K562 (cell line): ENCODE measurements at regions not wholly inside any gene's neighbourhood (a gene's known extent, or its start where the extent isn't known, plus 50 kb on each side); places are given as distances from the start of the nearest gene placed in this dataset.

ENCODE experiments used
- ATAC-seq: fragments of 200-7000 bp; cut with Tn5 transposase; 3 replicates; pipeline ENCODE4 v1.9.1; 2020; ENCODE audit warnings: moderate library complexity
- BruUV-seq: library from RNA; stranded (reverse); fragments of 400-500 nt; replicated peaks from 2 replicates; lab custom pipeline; 2021; lab: Mats Ljungman, UMichigan
- CTCF ChIA-PET: fragments of 300-600 bp; formaldehyde crosslinking; extraction: SDS; loops from one replicate; lab custom pipeline; 2021; ENCODE audit warnings: low intra/inter-chr PET ratio; lab: Yijun Ruan, JAX
- POLR2A ChIA-PET: fragments of 300-600, 350-650 bp; sonication (Branson Sonifier 250); formaldehyde crosslinking; extraction: SDS; loops from one replicate; lab custom pipeline; 2021; ENCODE audit warnings: antibody characterized with exemption, inconsistent platforms; lab: Yijun Ruan, JAX
- DNase-seq, 4 experiments: peaks; one replicate each; pipeline versions ENCODE4 v3.0.0 to v3.0.0-alpha.2; 2011 to 2018; ENCODE audit warnings: low spot score in 3 of 4, mixed read lengths in 3 of 4; ENCODE audit errors: extremely low read depth in 1 of 4
- FAIRE-seq: peaks from 2 replicates; lab custom pipeline; 2011; peaks lifted over from hg19 to GRCh38; lab: Jason Lieb, UNC
- H2AFZ ChIP-seq: 2 replicates; pipeline ENCODE4 v1.6.0; 2011; ENCODE audit warnings: low read depth, low read length, control low read depth, inconsistent platforms
- H3K27ac ChIP-seq: fragments of 200-600 bp; 3 replicates; pipeline ENCODE4 v1.8.0; 2011; ENCODE audit warnings: low read depth, mild to moderate bottlenecking, control low read depth, inconsistent platforms, low read length, moderate library complexity, mixed read lengths; ENCODE audit errors: extremely low read depth
- H3K27me3 ChIP-seq, 2 experiments: fragments of 300-600 bp in 1 of 2; 2 replicates in 1 of 2; 3 replicates in 1 of 2; pipeline versions ENCODE4 v1.6.0 to v1.8.0; 2011; ENCODE audit warnings: inconsistent platforms in 2 of 2, low read length in 2 of 2, mild to moderate bottlenecking in 1 of 2, mixed read lengths in 1 of 2, moderate library complexity in 1 of 2; ENCODE audit not compliant: control insufficient read depth in 2 of 2, insufficient read depth in 2 of 2
- H3K36me3 ChIP-seq: fragments of 300-600 bp; 3 replicates; pipeline ENCODE4 v1.8.0; 2011; ENCODE audit warnings: mild to moderate bottlenecking, low read length, inconsistent platforms; ENCODE audit not compliant: control insufficient read depth, insufficient read depth
- H3K4me1 ChIP-seq, 2 experiments: fragments of 200-600 bp in 1 of 2; replicated peaks in 1 of 2; 2 replicates in 1 of 2; 3 replicates in 1 of 2; pipeline versions ENCODE4 v1.5.1 to v1.8.0; 2011; ENCODE audit warnings: inconsistent platforms in 2 of 2, low read length in 2 of 2, mild to moderate bottlenecking in 1 of 2, mixed read lengths in 1 of 2, moderate library complexity in 1 of 2; ENCODE audit not compliant: control insufficient read depth in 2 of 2, insufficient read depth in 2 of 2
- H3K4me2 ChIP-seq: 2 replicates; pipeline ENCODE4 v1.6.1; 2011; ENCODE audit warnings: low read length, control low read depth, inconsistent platforms, mixed read lengths; ENCODE audit not compliant: insufficient read depth
- H3K4me3 ChIP-seq: fragments of 200-600 bp; sonication (generic), shearing (Covaris generic); 2 replicates; pipeline ENCODE4 v1.5.1; 2016; ENCODE audit warnings: control low read depth, inconsistent platforms
- H3K79me2 ChIP-seq: fragments of 200-600 bp; 3 replicates; pipeline ENCODE4 v1.8.0; 2011; ENCODE audit warnings: low read length, inconsistent platforms; ENCODE audit not compliant: control insufficient read depth, insufficient read depth
- H3K9ac ChIP-seq, 2 experiments: 2 replicates each; pipeline versions ENCODE4 v1.6.0 to v1.6.1; 2011; ENCODE audit warnings: low read depth in 2 of 2, low read length in 2 of 2, control low read depth in 1 of 2, inconsistent platforms in 1 of 2, mild to moderate bottlenecking in 1 of 2, mixed read lengths in 1 of 2; ENCODE audit not compliant: insufficient read depth in 1 of 2
- H3K9me1 ChIP-seq: one replicate; pipeline ENCODE4 v1.6.0; 2011; ENCODE audit warnings: inconsistent platforms, mild to moderate bottlenecking, low read length, moderate library complexity; ENCODE audit not compliant: control insufficient read depth, insufficient read depth
- H3K9me3 ChIP-seq: replicated peaks from 2 replicates; pipeline ENCODE4 v1.5.1; 2011; ENCODE audit warnings: low read depth, low read length, inconsistent platforms; ENCODE audit not compliant: control insufficient read depth, insufficient read depth
- H4K20me1 ChIP-seq: replicated peaks from 2 replicates; pipeline ENCODE4 v1.6.1; 2011; ENCODE audit warnings: low read length, inconsistent platforms, mixed read lengths; ENCODE audit not compliant: control insufficient read depth, insufficient read depth
- BDP1 ChIP-seq: IDR thresholded peaks from 3 replicates; pipeline ENCODE4 v1.6.1; 2011; ENCODE audit not compliant: insufficient read length, insufficient read depth
- BHLHE40 ChIP-seq: IDR thresholded peaks from 2 replicates; pipeline ENCODE4 v1.6.1; 2011; ENCODE audit warnings: low read length, improper control_type of control experiment
- ELF4 ChIP-seq: fragments of 450-650 bp; formaldehyde crosslinking; IDR thresholded peaks from 2 replicates; pipeline ENCODE4 v1.4.0; 2022; ENCODE audit warnings: missing genetic modification characterization
- ETV6 ChIP-seq, 3 experiments: fragments of 150-350 bp in 1 of 3; sonication (generic) in 1 of 3; formaldehyde crosslinking in 1 of 3; IDR thresholded peaks; 2 replicates each; pipeline versions ENCODE4 v1.6.1 to v1.8.0; 2014 to 2022; ENCODE audit warnings: borderline replicate concordance in 2 of 3, low read depth in 2 of 3, antibody characterized with exemption in 1 of 3, low read length in 1 of 3, mild to moderate bottlenecking in 1 of 3, missing genetic modification reagents in 1 of 3
- FOXJ3 ChIP-seq: sonication (generic); formaldehyde crosslinking; IDR thresholded peaks from 2 replicates; pipeline ENCODE4 v1.4.0; 2020; ENCODE audit warnings: mild to moderate bottlenecking, missing genetic modification reagents
- HDAC1 ChIP-seq, 2 experiments: fragments of 450-650 bp; IDR thresholded peaks; 2 replicates each; pipeline ENCODE4 v1.6.1; 2016 to 2017; ENCODE audit warnings: inconsistent platforms in 1 of 2, mild to moderate bottlenecking in 1 of 2, moderate library complexity in 1 of 2
- IRF9 ChIP-seq: fragments of 450-650 bp; IDR thresholded peaks from 2 replicates; pipeline ENCODE4 v1.6.1; 2016; ENCODE audit warnings: missing biosample characterization, missing genetic modification characterization
- KLF6 ChIP-seq: fragments of 250-450 bp; sonication (Bioruptor Pico); IDR thresholded peaks from 2 replicates; pipeline ENCODE4 v1.4.0; 2020; ENCODE audit warnings: mild to moderate bottlenecking, moderate library complexity, borderline replicate concordance
- MTA1 ChIP-seq: fragments of 450-650 bp; IDR thresholded peaks from 2 replicates; pipeline ENCODE4 v1.6.1; 2017; ENCODE audit warnings: borderline replicate concordance
- POLR3A ChIP-seq: IDR thresholded peaks from 2 replicates; pipeline ENCODE4 v1.6.1; 2011; ENCODE audit warnings: borderline replicate concordance, mild to moderate bottlenecking, moderate library complexity; ENCODE audit not compliant: insufficient read length, insufficient read depth; ENCODE audit errors: extremely low read depth
- RBM14 ChIP-seq: fragments of 200-400 bp; formaldehyde crosslinking; IDR thresholded peaks from 2 replicates; pipeline ENCODE4 v1.6.1; 2018; ENCODE audit warnings: low read depth, mild to moderate bottlenecking, low read length, moderate library complexity, borderline replicate concordance; ENCODE audit not compliant: insufficient read depth
- RBM25 ChIP-seq: fragments of 200-400 bp; formaldehyde crosslinking; IDR thresholded peaks from 2 replicates; pipeline ENCODE4 v1.6.1; 2018; ENCODE audit warnings: low read length, low read depth, moderate library complexity; ENCODE audit not compliant: severe bottlenecking
- SMAD3 ChIP-seq: fragments of 450-650 bp; formaldehyde crosslinking; conservative IDR thresholded peaks from 2 replicates; pipeline ENCODE4 v1.4.0; 2020; ENCODE audit warnings: mild to moderate bottlenecking
- STAT5A ChIP-seq: IDR thresholded peaks from 2 replicates; pipeline ENCODE4 v1.6.1; 2012; ENCODE audit warnings: low read length, inconsistent platforms, borderline replicate concordance
- ZHX1 ChIP-seq: fragments of 150-350 bp; conservative IDR thresholded peaks from 2 replicates; pipeline ENCODE4 v1.6.1; 2014; ENCODE audit warnings: low read length
- ZSCAN29 ChIP-seq: fragments of 450-650 bp; IDR thresholded peaks from 2 replicates; pipeline ENCODE4 v1.6.1; 2017
- WGBS: fragments of 100-300 bp; shearing (Covaris generic); methylation state at CpG from one replicate; pipeline ENCODE4 v1.1.6; 2016; ENCODE audit warnings: low coverage, mixed read lengths; ENCODE audit not compliant: insufficient coverage; ENCODE audit errors: missing lambda C conversion rate; 5-methylcytosine and 5-hydroxymethylcytosine counted together
- in situ Hi-C: fragments of 300-500 bp; cut with MboI; formaldehyde crosslinking; loops from 4 replicates; pipeline ENCODE4 v1.15.0; 2018; ENCODE audit warnings: inconsistent platforms, mixed read lengths
- intact Hi-C: fragments of 100-400 bp; cut with micrococcal nuclease; formaldehyde crosslinking; loops from 2 replicates; pipeline ENCODE4 v1.14.2; 2022

GRCh38 chr14:22008766-22009165 is 335.1 kb upstream of the OR4E1 start:
- H3K9ac ChIP-seq = no peak overlapping the region
- no peak overlapping the region for H3K4me2 ChIP-seq
- 0% methylated on average over 1 of the region's 1 CpG for WGBS
- H3K27me3 ChIP-seq = no peaks in the 10 kb centered on the region
- no peak overlapping the region for H3K4me3 ChIP-seq
- ChIA-PET CTCF (no interaction called here), POLR2A (interaction anchor here (1.6 kb wide), 1 partner anchor 10 kb away, joined by 6 read pairs; no protein-coding TSS in a partner anchor)
- no peaks in the 10 kb centered on the region for H3K4me1 ChIP-seq
- no peak overlapping the region for H2AFZ ChIP-seq
- H4K20me1 ChIP-seq = no peaks in the 10 kb centered on the region
- H3K27ac ChIP-seq = no peak overlapping the region
- no peak for ATAC-seq
- H3K79me2 ChIP-seq = no peaks in the 10 kb centered on the region
- no TSS peak for BruUV-seq
- H3K36me3 ChIP-seq = no peaks in the 10 kb centered on the region
- H3K9me1 ChIP-seq = no peaks in the 10 kb centered on the region
- FAIRE-seq = no peak
- no peak for DNase-seq
- in situ Hi-C loops = no loop called here
- TF ChIP-seq MTA1 (no peak), STAT5A (no peak), ZHX1 (no peak), BDP1 (no peak), FOXJ3 (CRISPR knock-in tag) (no peak), ETV6 (IDR thresholded peaks at IDR 0.05; ENCODE audit: borderline replicate concordance in 1 of 2, low read depth in 2 of 2, low read length in 1 of 2) (no peak), ETV6 (CRISPR knock-in tag; IDR thresholded peaks at IDR 0.05; ENCODE audit: borderline replicate concordance) (no peak), KLF6 (no peak), RBM14 (no peak), SMAD3 (CRISPR knock-in tag) (no peak), ELF4 (CRISPR knock-in tag) (no peak), RBM25 (no peak), BHLHE40 (no peak), IRF9 (tag) (no peak), HDAC1 (IDR thresholded peaks at IDR 0.05) (no peak), POLR3A (no peak), ZSCAN29 (no peak)
- TF ChIP-seq, all 486 proteins: peak for 0
- H3K9me3 ChIP-seq = no peaks in the 10 kb centered on the region
- intact Hi-C loops = no loop called here
